GM12872 (cell line): ENCODE measurements at regions not wholly inside any gene's neighbourhood (a gene's known extent, or its start where the extent isn't known, plus 50 kb on each side); places are given as distances from the start of the nearest gene placed in this dataset.

ENCODE experiments used
- CTCF ChIP-seq: IDR thresholded peaks from 3 replicates; pipeline ENCODE4 v1.5.1; 2011; ENCODE audit warnings: low read depth, mild to moderate bottlenecking, low read length, moderate library complexity; ENCODE audit not compliant: insufficient read depth

- TF ChIP-seq CTCF: no peak
Observed at GRCh38 chr10:105751688-105752087, 1110.6 kb downstream of the SORCS3 start.

- TF ChIP-seq CTCF: no peak
Observed at GRCh38 chr10:105745596-105746148, 1104.6 kb downstream of the SORCS3 start.

- TF ChIP-seq CTCF: no peak
Observed at GRCh38 chr10:105743343-105744056, 1102.4 kb downstream of the SORCS3 start.

- TF ChIP-seq CTCF: no peak
Observed at GRCh38 chr10:105742923-105743322, 1101.8 kb downstream of the SORCS3 start.

GRCh38 chr10:105742184-105742583 lies 1101.1 kb downstream of the SORCS3 start:
- TF ChIP-seq CTCF: no peak

GRCh38 chr10:105734479-105734878 lies 1093.4 kb downstream of the SORCS3 start:
- no peak for TF ChIP-seq CTCF

- TF ChIP-seq CTCF: no peak
Observed at GRCh38 chr10:105733924-105734323, 1092.8 kb downstream of the SORCS3 start.

- TF ChIP-seq CTCF: no peak
Observed at GRCh38 chr10:105729428-105729827, 1088.3 kb downstream of the SORCS3 start.
